ENCODE measurements at regions not wholly inside any gene's neighbourhood (a gene's known extent, or its start where the extent isn't known, plus 50 kb on each side); places are given as distances from the start of the nearest gene placed in this dataset.

DNA sequence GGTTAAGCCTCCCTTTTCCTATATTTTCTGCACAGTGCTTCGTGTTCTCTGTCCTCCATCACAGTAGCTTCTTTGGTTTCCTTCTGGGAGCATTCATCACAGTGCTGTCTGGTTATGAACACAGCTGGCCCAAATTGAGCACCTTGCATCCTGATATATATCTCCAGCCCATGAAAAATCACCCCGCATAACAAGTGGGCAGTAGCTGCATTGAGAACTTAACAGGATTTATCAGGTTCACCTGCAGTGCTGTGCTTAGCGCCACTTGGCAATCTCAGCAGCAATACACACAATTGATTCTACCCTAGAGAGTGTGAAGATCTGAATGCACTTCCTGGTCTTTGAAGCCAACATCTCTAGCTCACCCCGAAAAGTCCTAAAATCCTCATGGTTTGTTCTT, 408.0 kb downstream of the RNF144A start:
- H3K9me3 ChIP-seq (ENCODE audit: insufficient read depth, low read depth, low read length) = no peaks in the 10 kb centered on the region
- no peak overlapping the region for H3K27ac ChIP-seq (ENCODE audit: low read length)
- H3K9ac ChIP-seq (ENCODE audit: low read depth, low read length) = no peak overlapping the region
- H3K27me3 ChIP-seq (ENCODE audit: insufficient read depth, low read length) = peaks cover 21% of the 10 kb centered on the region; the same call in 1 of the 2 replicates
- H3K36me3 ChIP-seq (ENCODE audit: insufficient read depth, low read depth, low read length) = no peaks in the 10 kb centered on the region
- H3K4me3 ChIP-seq (ENCODE audit: low read length) = no peak overlapping the region
- peaks cover 3% of the 10 kb centered on the region; the same call in 1 of the 2 replicates for H3K4me1 ChIP-seq (ENCODE audit: insufficient read depth, low read length)

DNA sequence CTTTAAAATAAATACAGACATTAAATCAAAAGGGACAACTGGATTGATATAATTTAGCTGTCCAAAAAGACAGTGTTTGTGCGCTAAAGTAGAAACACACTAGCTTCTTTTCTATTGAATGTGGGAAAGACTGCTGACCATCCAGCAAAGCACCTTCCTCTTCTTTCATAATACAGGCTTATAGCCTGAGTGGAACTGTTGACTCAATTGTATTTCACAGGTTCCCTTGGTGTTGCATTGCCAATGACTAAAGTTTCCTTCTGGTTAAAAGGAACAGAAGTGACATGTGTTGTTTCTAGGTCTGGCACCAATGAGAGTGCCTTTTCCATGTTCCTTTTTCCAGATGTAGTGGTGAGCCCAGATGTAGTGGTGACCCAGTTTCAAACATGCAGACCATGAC, 412.3 kb downstream of the RNF144A start:
- no peak overlapping the region for H3K9ac ChIP-seq (ENCODE audit: low read depth, low read length)
- peaks cover 14% of the 10 kb centered on the region; the same call in 1 of the 2 replicates for H3K27me3 ChIP-seq (ENCODE audit: insufficient read depth, low read length)
- no peak overlapping the region for H3K27ac ChIP-seq (ENCODE audit: low read length)
- H3K4me1 ChIP-seq (ENCODE audit: insufficient read depth, low read length) = peaks cover under 1% of the 10 kb centered on the region; the same call in 1 of the 2 replicates
- no peaks in the 10 kb centered on the region for H3K36me3 ChIP-seq (ENCODE audit: insufficient read depth, low read depth, low read length)
- H3K4me3 ChIP-seq (ENCODE audit: low read length) = no peak overlapping the region
- H3K9me3 ChIP-seq (ENCODE audit: insufficient read depth, low read depth, low read length) = no peaks in the 10 kb centered on the region

DNA sequence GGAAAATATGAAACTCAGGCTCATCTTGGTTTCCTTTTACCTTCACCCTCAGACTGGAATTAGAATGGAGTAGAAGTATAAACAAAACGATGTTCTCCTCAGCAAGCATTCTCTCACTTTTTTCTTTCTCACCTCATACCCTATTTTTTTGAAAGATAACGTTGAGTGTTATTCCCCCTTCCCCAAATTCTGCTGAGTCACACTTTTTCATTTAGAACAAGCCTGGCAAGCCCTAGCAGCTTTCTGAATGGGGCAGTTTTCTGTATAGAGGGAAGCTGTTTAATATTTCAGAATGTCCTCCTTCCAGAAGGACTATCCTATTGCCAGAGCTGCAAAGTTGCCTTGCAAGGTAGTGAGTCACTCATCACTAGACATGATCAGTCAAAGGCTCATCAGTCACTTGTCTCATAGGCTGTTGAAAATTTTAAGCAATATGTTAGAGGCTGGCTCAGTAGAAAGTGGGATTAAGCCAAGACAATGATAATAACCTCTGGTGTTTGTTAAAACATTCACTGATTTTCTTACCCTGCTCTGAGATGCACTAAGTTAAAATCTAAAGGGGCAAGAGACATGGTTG, 416.1 kb downstream of the RNF144A start:
- Histone ChIP-seq H3K36me3 (ENCODE audit: insufficient read depth, low read depth, low read length) (no peaks in the 10 kb centered on the region), H3K4me3 (ENCODE audit: low read length) (no peak overlapping the region), H3K27ac (ENCODE audit: low read length) (no peak overlapping the region), H3K9ac (ENCODE audit: low read depth, low read length) (no peak overlapping the region), H3K9me3 (ENCODE audit: insufficient read depth, low read depth, low read length) (peaks cover 2% of the 10 kb centered on the region; the same call in 1 of the 2 replicates), H3K27me3 (ENCODE audit: insufficient read depth, low read length) (no peaks in the 10 kb centered on the region), H3K4me1 (ENCODE audit: insufficient read depth, low read length) (no peaks in the 10 kb centered on the region; the same call in 1 of the 2 replicates)

DNA sequence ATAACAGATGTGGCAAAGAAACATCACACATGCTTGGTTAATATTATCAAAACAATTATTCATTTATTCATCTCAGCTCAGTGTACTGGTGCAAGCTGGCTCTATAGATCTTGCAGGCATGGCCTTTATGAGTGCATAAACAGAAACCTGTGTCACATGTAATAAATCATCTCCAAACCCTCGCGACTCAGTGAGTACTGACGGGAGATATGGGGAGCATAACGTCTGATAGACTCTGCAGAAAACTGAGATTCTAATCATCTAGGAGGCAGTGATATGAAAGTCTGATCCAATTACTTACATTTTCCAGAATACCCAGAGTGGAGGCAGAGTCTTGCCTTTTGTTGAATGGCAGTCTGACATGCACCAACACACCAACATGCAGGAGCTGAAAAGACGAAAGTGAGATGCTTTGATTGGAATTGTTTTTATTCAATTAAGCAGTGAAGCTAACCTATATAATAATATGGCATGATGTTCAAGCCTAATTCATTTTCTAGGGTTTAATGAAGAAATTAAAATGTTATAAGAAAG, 416.8 kb downstream of the RNF144A start:
- no peaks in the 10 kb centered on the region for H3K27me3 ChIP-seq (ENCODE audit: insufficient read depth, low read length)
- no peaks in the 10 kb centered on the region; the same call in 1 of the 2 replicates for H3K4me1 ChIP-seq (ENCODE audit: insufficient read depth, low read length)
- H3K9ac ChIP-seq (ENCODE audit: low read depth, low read length) = no peak overlapping the region
- H3K9me3 ChIP-seq (ENCODE audit: insufficient read depth, low read depth, low read length) = peaks cover 2% of the 10 kb centered on the region; the same call in 1 of the 2 replicates
- H3K27ac ChIP-seq (ENCODE audit: low read length) = no peak overlapping the region
- no peak overlapping the region for H3K4me3 ChIP-seq (ENCODE audit: low read length)
- H3K36me3 ChIP-seq (ENCODE audit: insufficient read depth, low read depth, low read length) = no peaks in the 10 kb centered on the region

DNA sequence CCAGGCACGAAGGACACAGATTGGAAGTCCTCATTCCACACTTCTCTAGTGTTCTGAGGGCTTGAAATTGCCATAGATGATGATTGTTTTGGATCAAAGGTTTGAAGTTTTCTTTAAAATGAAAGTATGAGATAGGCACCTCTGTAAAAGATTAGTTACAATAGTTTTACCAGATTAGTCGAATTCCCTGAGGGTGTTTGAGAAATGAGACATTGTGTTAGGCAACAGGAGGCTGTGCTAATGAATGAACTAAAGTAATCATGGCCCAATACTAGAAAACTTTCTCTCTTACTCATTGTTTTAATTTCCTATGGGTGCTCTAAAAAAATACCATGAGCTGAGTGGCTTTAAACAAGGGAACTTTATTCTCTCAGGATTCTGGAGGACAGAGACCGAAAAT, 421.7 kb downstream of the RNF144A start:
- Histone ChIP-seq H3K27ac (ENCODE audit: low read length) (no peak overlapping the region), H3K9me3 (ENCODE audit: insufficient read depth, low read depth, low read length) (peaks cover 2% of the 10 kb centered on the region; the same call in 1 of the 2 replicates), H3K4me3 (ENCODE audit: low read length) (no peak overlapping the region), H3K9ac (ENCODE audit: low read depth, low read length) (no peak overlapping the region), H3K27me3 (ENCODE audit: insufficient read depth, low read length) (no peaks in the 10 kb centered on the region), H3K36me3 (ENCODE audit: insufficient read depth, low read depth, low read length) (no peaks in the 10 kb centered on the region), H3K4me1 (ENCODE audit: insufficient read depth, low read length) (no peaks in the 10 kb centered on the region)

DNA sequence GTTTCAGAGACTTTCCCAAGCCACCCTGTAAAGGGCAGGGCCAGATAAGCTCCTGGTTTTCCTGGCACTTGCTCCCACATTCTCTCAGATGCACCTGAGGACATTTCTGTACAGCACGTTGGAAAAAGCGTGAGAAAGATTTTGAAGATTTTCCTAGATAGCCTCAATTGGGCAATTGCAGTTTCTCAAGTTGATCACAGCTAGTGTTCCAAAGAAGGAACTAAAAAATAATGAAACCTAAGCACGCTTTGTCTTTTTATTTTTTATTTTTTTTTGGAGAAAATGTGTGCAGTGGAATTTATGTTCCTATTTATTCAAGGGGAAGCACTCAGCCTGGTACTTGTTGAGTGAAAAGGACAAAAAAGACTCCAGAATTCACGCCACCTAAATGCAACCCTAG, 429.1 kb downstream of the RNF144A start:
- Histone ChIP-seq H3K27ac (ENCODE audit: low read length) (no peak overlapping the region), H3K4me1 (ENCODE audit: insufficient read depth, low read length) (no peaks in the 10 kb centered on the region), H3K9ac (ENCODE audit: low read depth, low read length) (no peak overlapping the region), H3K36me3 (ENCODE audit: insufficient read depth, low read depth, low read length) (no peaks in the 10 kb centered on the region), H3K27me3 (ENCODE audit: insufficient read depth, low read length) (no peaks in the 10 kb centered on the region), H3K4me3 (ENCODE audit: low read length) (no peak overlapping the region), H3K9me3 (ENCODE audit: insufficient read depth, low read depth, low read length) (no peaks in the 10 kb centered on the region)

DNA sequence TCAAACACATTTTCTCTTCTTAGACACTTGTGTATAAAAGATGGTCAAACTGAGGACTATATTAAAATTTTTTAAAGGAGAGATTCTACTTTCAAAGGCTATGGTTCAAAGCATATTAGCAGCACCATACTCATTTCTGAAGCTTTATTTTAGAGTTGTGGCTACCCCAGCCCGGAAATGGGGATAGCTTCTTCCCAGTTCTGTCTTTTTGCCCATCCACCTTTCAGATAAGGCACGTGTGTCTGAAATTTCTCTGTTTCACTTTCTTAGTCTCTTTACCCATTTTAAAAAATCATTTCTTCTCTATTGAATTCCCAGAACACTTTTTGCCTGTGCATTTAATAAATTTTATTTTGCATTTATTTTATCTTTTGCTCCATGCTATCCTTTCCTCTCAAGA, 431.5 kb downstream of the RNF144A start:
- H3K9ac ChIP-seq (ENCODE audit: low read depth, low read length) = no peak overlapping the region

DNA sequence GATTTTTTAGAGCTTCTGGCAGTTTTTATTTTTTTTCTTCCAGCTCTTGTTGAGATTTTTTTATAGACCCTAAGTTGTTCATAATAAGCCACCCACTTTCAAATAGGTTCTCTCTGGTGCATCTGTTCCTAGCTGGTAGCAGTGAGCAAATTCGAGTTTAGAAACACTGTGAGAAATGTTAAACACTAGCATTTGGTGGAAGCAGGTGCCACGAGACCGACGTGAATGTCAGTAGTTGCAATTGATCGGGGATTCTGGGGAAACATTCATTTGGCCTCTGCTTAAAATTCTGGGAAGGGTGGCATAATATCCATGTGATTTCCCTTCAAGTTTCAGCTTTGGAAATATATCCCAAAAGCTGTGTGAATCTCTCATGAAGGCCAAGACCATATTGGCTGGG, 435.0 kb downstream of the RNF144A start:
- H3K9me3 ChIP-seq (ENCODE audit: insufficient read depth, low read depth, low read length) = no peaks in the 10 kb centered on the region
- H3K4me3 ChIP-seq (ENCODE audit: low read length) = no peak overlapping the region
- H3K9ac ChIP-seq (ENCODE audit: low read depth, low read length) = no peak overlapping the region
- no peaks in the 10 kb centered on the region for H3K36me3 ChIP-seq (ENCODE audit: insufficient read depth, low read depth, low read length)
- H3K27me3 ChIP-seq (ENCODE audit: insufficient read depth, low read length) = no peaks in the 10 kb centered on the region
- H3K27ac ChIP-seq (ENCODE audit: low read length) = no peak overlapping the region
- H3K4me1 ChIP-seq (ENCODE audit: insufficient read depth, low read length) = no peaks in the 10 kb centered on the region

More for the DNA sequence above, 431.5 kb downstream of the RNF144A start:
- no peak overlapping the region for H3K4me3 ChIP-seq (ENCODE audit: low read length)
- no peaks in the 10 kb centered on the region for H3K9me3 ChIP-seq (ENCODE audit: insufficient read depth, low read depth, low read length)
- H3K27me3 ChIP-seq (ENCODE audit: insufficient read depth, low read length) = no peaks in the 10 kb centered on the region
- no peaks in the 10 kb centered on the region for H3K36me3 ChIP-seq (ENCODE audit: insufficient read depth, low read depth, low read length)
- H3K27ac ChIP-seq (ENCODE audit: low read length) = no peak overlapping the region
- H3K4me1 ChIP-seq (ENCODE audit: insufficient read depth, low read length) = no peaks in the 10 kb centered on the region

- H3K36me3 ChIP-seq (ENCODE audit: insufficient read depth, low read depth, low read length) = no peaks in the 10 kb centered on the region
- no peaks in the 10 kb centered on the region for H3K9me3 ChIP-seq (ENCODE audit: insufficient read depth, low read depth, low read length)
- no peak overlapping the region for H3K27ac ChIP-seq (ENCODE audit: low read length)
- no peaks in the 10 kb centered on the region for H3K4me1 ChIP-seq (ENCODE audit: insufficient read depth, low read length)
- H3K4me3 ChIP-seq (ENCODE audit: low read length) = no peak overlapping the region
- no peaks in the 10 kb centered on the region for H3K27me3 ChIP-seq (ENCODE audit: insufficient read depth, low read length)
- H3K9ac ChIP-seq (ENCODE audit: low read depth, low read length) = no peak overlapping the region
Measured at GRCh38 chr2:7353571-7353970, 436.4 kb downstream of the RNF144A start.

- H3K36me3 ChIP-seq (ENCODE audit: insufficient read depth, low read depth, low read length) = no peaks in the 10 kb centered on the region
- no peak overlapping the region for H3K4me3 ChIP-seq (ENCODE audit: low read length)
- H3K9me3 ChIP-seq (ENCODE audit: insufficient read depth, low read depth, low read length) = no peaks in the 10 kb centered on the region
- H3K27ac ChIP-seq (ENCODE audit: low read length) = no peak overlapping the region
- H3K27me3 ChIP-seq (ENCODE audit: insufficient read depth, low read length) = no peaks in the 10 kb centered on the region
- no peak overlapping the region for H3K9ac ChIP-seq (ENCODE audit: low read depth, low read length)
- no peaks in the 10 kb centered on the region for H3K4me1 ChIP-seq (ENCODE audit: insufficient read depth, low read length)
Measured at GRCh38 chr2:7355781-7356180, 438.6 kb downstream of the RNF144A start.

- Histone ChIP-seq H3K27me3 (ENCODE audit: insufficient read depth, low read length) (no peaks in the 10 kb centered on the region), H3K36me3 (ENCODE audit: insufficient read depth, low read depth, low read length) (no peaks in the 10 kb centered on the region), H3K27ac (ENCODE audit: low read length) (no peak overlapping the region), H3K4me3 (ENCODE audit: low read length) (no peak overlapping the region), H3K9ac (ENCODE audit: low read depth, low read length) (no peak overlapping the region), H3K4me1 (ENCODE audit: insufficient read depth, low read length) (no peaks in the 10 kb centered on the region), H3K9me3 (ENCODE audit: insufficient read depth, low read depth, low read length) (no peaks in the 10 kb centered on the region)
Measured at GRCh38 chr2:7356909-7357584, 439.8 kb downstream of the RNF144A start.

- Histone ChIP-seq H3K9me3 (ENCODE audit: insufficient read depth, low read depth, low read length) (no peaks in the 10 kb centered on the region), H3K27me3 (ENCODE audit: insufficient read depth, low read length) (no peaks in the 10 kb centered on the region), H3K4me1 (ENCODE audit: insufficient read depth, low read length) (no peaks in the 10 kb centered on the region), H3K9ac (ENCODE audit: low read depth, low read length) (no peak overlapping the region), H3K27ac (ENCODE audit: low read length) (no peak overlapping the region), H3K36me3 (ENCODE audit: insufficient read depth, low read depth, low read length) (no peaks in the 10 kb centered on the region), H3K4me3 (ENCODE audit: low read length) (no peak overlapping the region)
Measured at GRCh38 chr2:7357993-7358392, 440.8 kb downstream of the RNF144A start.
